ENCODE measurements at regions not wholly inside any gene's neighbourhood (a gene's known extent, or its start where the extent isn't known, plus 50 kb on each side); places are given as distances from the start of the nearest gene placed in this dataset.
"Not testable (repeated sequence)": the region's sequence is repeated elsewhere in the genome, so short reads cannot be mapped to it uniquely, and the experiment has no call there.

DNA sequence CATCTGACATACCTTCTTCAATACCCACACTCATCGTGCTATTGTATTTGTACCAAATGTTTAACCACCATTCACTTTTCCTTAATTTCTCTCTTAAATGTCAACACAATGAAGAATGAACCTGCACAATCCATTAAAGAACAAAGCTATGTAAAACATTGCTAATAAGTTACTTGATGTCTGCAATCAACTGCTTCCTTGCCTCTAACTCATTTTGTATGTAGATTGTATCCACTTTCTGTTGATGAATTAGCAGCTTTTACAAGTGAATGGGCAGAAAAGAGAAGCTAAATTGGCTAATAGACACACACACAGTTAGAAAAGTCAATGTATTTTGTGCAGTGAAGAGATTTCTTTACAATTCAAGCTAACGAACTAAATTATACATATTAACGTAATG lies 212.5 kb upstream of the NDST3 start:
- DNase-seq, result no peak

DNA sequence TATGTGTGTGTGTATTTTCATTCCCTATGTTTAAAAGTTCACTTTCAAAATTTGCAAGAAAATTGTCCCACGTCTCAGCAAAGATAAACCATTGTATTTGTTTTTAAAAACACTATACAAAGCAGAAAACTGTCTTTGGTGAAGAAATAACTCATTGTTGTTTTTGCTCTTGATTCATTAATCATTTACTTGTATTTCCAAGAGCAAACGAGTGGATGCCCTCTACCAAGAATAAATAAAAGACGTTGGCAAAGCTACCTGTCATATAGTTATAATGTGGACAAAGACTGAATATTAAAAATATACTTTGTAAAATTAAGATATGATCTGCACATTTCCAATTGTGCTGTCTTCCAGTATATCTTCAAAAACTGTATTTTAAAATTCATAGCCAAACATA lies 210.9 kb upstream of the NDST3 start:
- no peak for DNase-seq

DNA sequence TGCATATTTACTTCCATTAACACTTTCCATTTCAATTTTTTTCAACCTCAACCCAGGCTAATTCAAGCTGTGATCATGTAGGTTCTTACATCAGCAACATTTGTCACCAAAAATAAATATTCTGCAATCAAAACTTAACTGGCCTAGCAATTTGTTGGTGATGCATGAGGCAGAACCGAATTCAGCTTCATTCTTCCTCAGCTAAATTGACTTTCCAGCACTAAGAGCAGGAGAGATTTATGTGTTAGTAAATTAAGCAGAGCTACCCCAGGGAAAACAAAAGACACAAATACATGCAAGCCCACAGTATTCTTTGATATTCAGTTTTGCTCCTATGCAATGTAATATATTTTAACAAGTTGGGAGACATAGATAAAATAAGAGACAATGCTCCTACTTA lies 208.7 kb upstream of the NDST3 start:
- DNase-seq, result no peak

DNA sequence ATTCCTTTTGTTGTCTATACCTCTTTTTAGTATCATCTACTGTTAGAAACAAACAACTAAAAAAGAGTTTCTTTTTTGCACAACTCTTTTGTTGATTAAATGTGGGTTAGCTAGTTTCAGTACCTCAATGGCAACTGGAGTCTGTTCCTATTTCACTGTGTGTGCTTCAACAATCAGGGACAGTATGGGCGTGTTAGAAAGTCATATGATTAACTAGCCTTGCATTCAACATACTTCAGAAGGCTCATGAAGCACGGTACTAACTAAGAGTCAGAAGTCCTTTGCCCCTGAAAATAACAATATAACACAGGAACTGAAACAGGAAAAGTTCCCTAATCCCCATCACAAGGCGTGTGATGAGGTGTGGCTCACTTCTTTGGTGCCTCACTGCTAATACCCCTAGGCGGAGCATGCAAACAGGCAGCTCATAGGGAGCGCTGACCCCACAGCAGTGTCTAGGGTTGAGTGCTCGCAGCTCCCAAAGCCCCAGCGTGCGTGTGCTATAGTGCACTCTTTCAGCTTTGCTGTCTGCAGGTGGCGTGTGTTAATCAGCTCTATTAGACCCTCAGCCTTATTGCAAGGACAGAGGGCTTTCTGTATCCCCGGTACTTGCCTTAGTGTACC lies 203.1 kb upstream of the NDST3 start:
- no peak for DNase-seq

DNA sequence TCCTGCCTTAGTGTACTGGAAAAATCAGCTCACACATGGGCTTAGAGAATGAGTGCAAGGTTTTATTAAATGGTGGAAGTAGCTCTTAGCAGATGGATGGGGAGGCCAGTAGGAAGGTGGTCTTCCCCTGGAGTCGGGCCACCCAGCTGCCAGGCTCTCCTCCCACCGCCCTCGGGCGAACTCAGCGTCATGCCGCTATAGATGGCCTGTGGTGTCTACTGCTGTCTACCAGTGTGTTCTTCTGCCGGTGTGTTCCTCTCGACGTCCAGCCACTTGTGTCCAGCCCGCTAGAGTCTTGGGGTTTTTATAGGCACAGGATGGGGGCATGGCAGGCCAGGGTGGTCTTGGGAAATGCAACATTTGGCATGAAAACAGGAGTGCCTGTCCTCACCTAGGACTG lies 198.7 kb upstream of the NDST3 start:
- DNase-seq, result no peak

DNA sequence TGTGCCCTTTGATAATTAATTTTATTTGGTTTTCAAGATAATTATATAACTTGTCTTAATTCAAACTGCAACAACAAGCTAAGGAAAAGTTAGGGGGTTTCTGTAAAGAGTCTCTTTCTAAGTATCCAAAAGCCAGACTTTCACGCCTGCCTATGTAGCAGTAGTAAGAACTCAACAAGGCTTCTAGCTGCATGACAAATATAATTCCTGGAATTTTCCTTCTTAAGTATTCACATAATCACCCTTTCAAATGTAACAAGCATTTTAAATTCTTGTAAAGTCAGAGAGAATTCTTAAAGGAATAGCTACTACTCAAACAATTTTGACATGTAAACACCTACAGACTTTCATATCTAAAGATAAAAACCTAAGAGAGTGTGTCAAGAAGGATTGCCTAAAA lies 189.7 kb upstream of the NDST3 start:
- DNase-seq, result no peak

DNA sequence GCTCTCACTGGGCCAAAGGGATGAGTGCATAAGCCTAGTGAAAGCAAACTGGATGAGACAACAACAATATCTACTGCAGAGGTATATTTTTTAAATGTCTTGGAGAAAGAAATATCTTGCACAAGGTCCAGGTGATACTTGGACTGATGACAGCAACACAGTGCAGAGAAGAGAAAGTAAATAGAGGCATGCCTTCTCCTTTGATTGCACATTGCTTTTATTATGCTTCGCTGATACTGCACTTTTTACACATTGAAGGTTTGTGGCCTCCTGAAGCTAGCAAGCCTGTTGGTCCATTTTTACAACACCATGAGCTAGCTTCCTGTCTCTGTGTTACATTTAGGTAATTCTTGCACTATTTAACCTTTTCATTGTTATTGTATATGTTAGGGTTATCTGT lies 189.0 kb upstream of the NDST3 start:
- no peak for DNase-seq

DNA sequence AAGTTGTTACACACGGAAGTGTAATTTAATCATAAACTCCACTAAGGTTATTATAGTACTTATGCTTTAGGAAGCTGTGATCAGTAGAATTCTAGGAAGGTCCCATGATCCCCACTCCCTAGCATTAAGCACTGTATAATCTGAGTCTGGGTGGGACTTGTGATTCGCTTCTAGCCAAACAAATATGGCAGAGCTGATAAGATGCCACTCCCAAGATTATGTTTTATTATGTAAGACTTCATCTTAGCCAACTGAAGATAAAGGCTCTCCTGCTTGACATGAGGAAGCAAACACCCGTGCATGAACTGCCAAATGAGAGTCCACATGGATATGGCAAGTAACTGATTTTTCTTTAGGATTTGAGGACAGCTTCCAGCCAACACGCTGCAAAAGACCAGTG lies 186.4 kb upstream of the NDST3 start:
- no peak for DNase-seq

DNA sequence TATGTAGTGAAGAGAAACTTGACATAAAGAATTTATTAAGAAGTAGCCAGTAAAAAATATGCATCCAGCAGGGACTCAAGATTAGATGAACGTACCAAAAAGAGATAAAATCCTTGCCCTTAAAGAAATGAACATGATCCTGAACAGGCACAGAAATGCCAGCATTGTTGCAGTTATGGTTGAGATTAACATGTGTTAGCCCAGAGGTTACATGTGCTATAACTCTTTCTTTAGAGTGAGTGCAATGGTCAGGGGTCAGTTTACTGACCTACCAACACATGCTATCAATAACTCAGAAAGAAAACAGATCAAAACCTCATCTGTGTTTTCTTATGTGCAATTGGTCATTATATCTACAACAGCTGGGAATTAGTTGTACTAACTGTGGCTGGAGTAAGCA lies 166.1 kb upstream of the NDST3 start:
- DNase-seq, result no peak

DNA sequence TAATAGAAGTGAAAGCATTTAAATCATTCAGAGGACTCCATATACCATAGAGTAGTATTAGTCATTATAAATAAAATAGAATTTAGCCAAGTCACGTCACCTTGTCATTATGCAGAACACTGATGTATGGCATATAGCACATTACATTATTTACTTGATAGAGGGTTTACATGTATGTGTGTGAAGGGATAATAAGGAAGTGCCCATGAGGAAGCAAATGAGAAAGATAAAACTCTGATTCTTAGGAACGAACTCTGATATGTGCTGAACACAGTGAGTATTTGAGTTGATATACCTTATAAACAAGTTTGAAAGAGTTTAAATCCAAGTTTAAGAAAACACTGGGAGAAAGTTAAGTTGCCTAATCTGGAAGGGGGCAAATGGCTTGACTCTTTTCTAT lies 160.5 kb upstream of the NDST3 start:
- no peak for DNase-seq

DNA sequence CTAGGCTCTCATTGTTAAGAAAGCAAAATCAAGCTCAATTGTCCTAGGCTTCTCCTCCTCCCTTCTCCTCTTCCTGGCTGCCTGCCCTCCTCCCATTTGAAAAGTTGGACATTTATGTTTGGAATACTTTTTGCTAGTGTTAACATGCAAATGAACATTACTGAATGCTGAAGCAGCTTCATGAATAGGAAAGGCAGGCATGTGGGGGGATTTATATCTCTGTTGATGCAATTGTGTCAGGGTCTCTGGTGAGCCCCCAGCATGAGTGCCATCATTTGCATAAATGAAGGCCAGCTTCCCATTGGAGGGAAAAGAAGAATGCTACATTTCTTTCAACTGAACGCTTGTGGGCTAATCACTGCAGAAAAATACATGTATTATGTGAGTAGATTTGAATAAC lies 160.1 kb upstream of the NDST3 start:
- no peak for DNase-seq

DNA sequence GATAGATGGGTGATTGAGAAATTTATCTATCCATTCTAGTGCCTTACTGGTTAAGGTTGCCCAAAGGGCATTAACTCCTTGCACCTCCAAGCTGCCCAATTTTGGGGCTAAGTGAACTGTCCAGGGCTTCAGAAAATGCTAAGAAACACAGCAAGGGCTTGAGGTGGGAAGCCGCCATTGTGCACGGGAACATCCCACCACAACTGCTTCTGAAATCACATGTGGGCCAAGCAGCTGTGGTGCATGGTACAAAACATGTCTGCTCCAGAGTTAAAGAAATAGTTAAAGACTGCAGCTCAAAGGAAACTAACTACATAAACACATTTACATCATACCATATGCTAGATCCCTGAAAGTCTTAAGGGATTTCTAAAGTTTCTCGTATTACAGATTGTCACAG lies 144.3 kb upstream of the NDST3 start:
- no peak for DNase-seq

DNA sequence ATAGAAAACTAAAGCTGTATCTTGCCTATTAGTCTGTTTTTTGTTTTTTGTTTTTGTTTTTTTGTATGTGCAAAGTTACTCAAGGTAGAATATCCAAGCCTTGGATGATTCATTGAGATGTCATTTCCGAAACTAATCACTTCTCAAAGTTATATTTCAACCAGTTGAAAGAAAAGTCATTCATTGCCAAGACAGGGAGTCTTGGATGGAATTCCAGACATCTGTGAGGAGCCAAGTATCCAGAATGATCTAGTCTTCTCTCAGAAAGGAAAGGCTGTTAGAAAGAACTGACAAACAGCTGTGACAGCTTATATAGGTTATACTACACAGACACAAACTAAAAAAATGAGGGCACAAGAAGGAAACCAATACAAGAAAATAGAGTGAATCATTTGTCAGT lies 141.1 kb upstream of the NDST3 start:
- DNase-seq, result no peak

DNA sequence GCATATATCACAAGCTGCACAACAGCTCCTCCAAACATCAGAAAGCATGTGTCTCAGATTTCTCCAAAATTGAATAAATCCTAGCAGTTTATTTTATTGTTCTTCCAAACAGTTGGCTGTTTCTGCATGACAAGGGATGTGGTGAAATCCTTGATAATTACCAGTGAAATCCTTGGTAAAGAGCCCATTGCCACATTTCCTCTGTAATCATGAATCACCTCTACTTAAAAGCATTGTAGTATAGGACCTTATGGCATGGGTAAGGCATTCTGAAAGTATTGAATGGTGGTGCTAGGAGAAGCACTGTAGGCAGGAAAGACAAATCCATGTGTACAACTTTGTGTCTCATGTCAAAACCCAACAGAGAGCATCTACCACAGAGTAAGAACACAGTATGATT lies 135.8 kb upstream of the NDST3 start:
- no peak for DNase-seq

DNA sequence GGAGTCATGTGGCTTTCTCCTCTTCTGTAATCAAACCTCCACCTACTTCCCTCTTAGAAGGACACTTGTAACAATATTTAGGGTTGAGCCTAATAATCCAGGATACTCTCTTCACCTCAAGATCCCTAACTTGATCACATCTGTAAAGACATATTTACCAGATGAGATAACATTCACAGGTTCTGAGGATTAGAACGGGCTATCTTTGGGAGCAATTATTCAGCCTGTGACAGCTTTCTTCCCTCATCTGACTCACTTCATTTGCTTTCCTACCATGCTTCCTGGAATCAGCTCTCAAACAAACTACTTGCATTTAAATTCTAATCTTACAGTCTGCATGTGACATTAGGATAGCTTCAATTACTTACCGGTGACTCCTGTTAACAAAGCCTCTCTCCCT lies 133.5 kb upstream of the NDST3 start:
- no peak for DNase-seq

DNA sequence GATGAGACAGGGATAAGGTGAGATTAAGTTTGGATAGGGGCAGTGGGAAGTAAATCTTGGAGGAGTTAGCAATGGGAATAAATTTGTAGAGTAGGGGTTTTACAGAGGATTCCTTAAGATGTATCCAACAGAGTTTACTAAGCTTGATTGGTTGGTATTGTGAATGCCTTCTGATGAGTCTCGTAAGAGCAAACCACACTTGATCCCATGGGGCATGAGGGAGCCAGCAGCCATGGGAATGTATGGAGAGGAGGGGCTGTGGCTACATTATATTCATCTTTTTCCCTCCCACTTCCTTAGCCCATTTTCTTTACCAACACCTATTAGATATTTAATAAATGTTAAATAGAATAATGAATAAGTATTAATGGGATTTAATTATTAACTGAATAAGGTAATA lies 126.6 kb upstream of the NDST3 start:
- no peak for DNase-seq

DNA sequence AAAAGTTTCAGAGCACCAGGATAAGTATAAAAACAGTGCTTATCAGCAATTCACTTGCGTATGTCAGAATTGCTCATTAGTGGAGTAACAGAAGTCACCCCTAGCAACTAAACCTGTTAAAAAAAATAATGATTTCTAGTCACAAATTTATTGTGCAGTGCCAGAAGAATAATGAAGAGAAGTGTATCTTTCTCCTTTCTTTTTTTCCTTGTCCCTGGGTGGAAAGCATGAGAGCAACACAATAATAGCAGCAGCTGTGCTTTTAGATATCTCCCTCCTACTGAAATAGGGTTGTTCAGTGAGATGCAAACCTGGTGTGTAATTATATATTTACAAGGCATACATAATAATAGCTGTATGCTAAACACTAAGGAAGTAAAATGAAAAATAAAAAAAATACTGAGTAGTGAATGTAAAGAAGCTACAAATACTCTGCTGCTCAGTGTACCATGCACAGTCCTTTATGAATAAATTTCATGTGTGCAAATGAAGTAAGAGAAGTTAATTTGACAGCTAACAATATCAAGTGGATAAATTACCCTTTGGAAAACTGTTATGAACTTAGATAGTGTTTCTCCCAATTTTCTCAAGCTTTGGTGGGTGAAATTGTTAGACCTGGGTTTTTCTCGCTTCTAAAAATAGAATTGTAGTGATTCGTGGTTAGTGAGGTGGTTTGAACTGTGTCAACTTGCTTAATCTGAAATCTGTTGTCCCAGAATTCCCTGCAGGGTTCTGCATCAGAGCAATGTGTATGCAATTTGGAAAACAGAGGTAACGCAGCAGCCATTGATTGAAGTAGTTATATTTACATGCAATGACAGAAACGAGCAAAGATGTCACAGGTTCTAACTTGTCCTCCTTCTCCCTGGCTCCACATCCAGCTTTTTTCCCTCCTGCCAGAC lies 125.7 kb upstream of the NDST3 start:
- DNase-seq, result no peak

DNA sequence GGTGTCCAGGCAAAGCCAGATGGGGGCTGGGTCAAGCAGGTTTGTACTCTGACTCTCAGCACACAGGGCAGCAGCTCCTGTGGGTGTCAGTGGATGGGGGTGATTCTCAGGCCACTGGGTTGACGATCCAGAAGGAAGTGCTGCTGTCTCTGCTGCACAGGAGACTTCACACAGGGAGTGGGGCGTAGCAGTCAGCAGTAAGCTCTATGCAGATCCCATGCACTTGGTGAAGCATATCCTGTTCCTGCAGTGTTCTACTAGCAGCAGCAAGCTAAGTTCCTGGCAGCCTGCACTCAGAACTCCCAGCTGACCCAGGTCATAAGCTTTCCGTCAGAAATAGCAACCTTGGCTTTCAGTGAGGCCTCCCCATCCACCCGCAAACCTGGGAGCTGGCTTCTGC lies 117.6 kb upstream of the NDST3 start:
- DNase-seq, result no peak

DNA sequence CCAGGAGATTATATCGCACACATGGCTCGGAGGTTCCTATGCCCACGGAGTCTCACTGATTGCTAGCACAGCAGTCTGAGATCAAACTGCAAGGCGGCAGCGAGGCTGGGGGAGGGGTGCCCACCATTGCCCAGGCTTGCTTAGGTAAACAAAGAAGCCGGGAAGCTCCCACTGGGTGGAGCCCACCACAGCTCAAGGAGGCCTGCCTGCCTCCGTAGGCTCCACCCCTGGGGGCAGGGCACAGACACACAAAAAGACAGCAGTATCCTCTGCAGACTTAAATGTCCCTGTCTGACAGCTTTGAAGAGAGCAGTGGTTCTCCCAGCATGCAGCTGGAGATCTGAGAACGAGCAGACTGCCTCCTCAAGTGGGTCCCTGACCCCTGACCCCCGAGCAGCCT lies 112.0 kb upstream of the NDST3 start:
- not testable (repeated sequence) for DNase-seq

DNA sequence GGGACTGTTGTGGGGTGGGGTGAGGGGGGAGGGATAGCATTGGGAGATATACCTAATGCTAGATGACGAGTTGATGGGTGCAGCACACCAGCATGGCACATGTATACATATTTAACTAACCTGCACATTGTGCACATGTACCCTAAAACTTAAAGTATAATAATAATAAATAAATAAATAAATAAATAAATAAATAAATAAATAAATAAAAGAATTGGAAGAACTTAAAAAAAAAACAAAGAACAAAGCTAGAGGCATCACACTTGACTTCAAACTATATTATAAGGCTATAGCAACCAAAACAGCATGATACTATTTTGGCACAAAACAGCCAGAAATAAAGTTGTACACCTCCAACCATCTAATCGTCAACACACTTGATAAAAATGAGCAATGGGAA lies 106.5 kb upstream of the NDST3 start:
- not testable (repeated sequence) for DNase-seq

DNA sequence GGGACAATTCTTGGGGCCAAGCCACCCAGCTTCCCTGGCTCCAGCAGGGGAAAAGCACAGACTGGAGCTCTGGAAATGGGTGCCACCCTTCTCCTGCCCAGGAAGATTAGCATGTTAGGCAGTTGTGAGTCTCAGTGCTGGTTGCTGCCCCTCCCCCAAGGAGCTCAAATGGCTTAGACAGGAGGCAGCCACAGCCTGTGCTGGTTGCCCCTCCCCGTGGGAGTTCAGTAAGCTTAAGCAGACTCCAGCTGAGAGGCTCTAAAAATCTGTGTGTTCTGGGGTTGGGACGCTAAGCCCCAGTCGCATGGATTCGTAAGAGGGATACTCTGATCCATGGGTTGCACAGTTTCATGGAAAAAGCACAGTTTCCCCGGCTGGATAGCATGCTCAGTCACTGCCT lies 92.7 kb upstream of the NDST3 start:
- no peak for DNase-seq

DNA sequence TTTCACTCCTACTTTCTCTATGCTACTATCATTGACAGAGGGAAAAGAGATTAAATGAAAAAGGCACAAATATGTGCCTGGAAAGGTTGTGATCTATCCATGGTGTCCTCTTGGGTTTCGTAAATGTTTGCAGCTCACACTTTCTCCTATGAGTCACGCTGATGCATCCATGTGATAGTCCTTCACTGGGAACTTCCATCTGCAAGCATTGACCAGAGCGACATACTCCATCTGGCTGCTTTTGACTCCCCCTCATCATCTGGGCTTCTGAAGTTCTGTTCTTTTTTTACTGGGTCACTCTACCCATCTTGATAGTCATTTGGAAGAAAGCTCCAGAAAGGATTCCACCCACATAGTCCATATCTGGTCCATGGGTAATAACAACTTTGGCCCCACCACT lies 84.7 kb upstream of the NDST3 start:
- DNase-seq, result no peak

DNA sequence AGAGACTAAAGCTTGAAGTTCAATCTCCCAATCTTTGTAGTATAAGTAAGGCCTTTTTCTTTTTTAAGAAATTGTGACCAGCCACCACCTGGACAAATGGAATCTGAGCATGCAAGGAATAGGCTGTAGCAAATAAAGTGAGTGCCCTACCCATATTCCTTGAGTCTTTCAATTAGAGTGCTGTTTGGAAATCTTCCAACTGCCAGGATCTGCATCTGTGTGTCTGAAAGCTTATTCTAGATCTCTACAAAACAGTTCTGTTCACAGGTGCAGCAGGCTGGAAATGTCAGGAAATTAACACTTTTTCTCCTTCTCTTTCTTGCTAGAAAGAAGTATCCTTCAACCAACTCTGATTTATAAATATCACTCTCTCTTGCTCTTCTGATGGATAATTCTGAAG lies 76.7 kb upstream of the NDST3 start:
- no peak for DNase-seq

DNA sequence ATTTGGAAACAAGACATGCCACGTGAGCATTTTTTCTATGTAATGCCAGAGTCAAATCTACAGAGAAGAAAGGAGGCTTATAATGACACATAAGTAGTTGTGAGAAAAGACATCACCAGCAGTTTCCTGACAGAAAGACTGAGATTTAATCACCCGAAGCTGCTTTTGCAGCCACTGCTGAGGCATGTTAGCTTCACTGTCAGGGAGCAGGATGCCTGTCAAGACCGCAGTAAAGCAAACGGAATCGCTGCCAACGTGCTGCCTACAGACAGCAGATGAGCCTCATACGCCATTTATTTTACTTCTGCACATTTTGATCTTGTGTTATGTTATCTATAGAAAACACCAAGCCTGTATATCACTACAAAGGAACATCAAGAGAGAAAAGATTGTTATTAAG lies 68.7 kb upstream of the NDST3 start:
- no peak for DNase-seq

DNA sequence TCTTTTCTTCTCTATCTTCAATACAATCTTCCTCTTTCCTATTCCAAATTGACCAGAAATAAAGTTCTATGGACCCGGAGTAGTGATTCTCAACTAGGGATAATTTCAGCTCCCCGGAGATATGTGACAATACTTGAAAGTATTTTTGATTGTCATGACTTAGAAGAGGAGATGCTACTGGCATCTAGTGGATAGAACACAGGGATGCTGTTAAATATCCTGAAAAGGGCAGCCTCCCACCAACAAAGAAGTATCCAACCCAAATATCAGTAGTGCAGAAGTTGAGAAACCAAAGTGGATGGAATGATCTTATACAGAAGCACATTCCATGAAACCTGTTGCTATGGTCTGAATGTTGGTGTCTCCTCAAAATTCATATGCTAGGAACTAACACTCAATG lies 65.7 kb upstream of the NDST3 start:
- no peak for DNase-seq

Data from activated CD4-positive, alpha-beta T cell treated with anti-CD3 and anti-CD28 coated beads for 48 hours (primary cell).